ENCODE measurements at regions not wholly inside any gene's neighbourhood (a gene's known extent, or its start where the extent isn't known, plus 50 kb on each side); places are given as distances from the start of the nearest gene placed in this dataset.

DNA sequence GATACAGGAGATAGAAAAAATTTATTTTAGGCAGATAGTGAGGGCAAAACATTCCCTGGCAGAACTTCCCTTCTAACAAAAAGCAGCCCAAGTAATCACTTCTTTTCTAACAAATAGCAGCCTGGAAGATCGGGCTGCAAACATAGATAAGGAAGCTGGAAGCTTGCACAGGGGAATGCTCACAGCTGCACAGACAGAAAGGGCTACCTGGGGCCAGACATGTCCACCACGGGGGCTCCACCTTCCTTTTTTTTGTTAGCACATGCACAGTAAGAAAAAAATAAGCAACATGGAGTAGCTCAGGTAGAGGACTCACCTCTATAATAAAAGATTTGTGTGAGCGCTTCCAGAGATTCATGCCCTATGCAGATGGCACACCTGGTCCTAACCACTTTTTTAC, 420.5 kb downstream of the PTH2R start:
- H3K4me1 ChIP-seq (replicated peaks in 1 of 4; ENCODE audit: control insufficient read depth in 3 of 4, insufficient read depth in 4 of 4, low read length in 3 of 4): 0 out of 7 replicates have a peak, but pooled peaks cover 0 to 3% (median 0%) of the 10 kb centered on the region in 4 experiments
- H4K8ac ChIP-seq (ENCODE audit: extremely low read depth, insufficient read depth, low read length): no peak overlapping the region
- no peak overlapping the region for H4K5ac ChIP-seq (ENCODE audit: insufficient read length, low read depth, low read length)
- no peak overlapping the region for H3K4me2 ChIP-seq (ENCODE audit: insufficient read depth in 1 of 2, low read depth in 2 of 2, low read length in 2 of 2)
- ChIA-PET CTCF (ENCODE audit: partially characterized antibody) (no interaction called here), POLR2A (ENCODE audit: partially characterized antibody) (no interaction called here)
- H2AFZ ChIP-seq (ENCODE audit: low read length): no peak overlapping the region
- no peaks in the 10 kb centered on the region for H3K79me2 ChIP-seq (ENCODE audit: control insufficient read depth in 1 of 2, insufficient read depth in 2 of 2, low read length in 2 of 2)
- H3K4ac ChIP-seq (replicated peaks; ENCODE audit: insufficient read length, low read depth, low read length): no peak overlapping the region
- FAIRE-seq (no peak), DNase-seq (ENCODE audit: low read depth in 1 of 2, low spot score in 2 of 2) (no peak)
- H3K18ac ChIP-seq (ENCODE audit: extremely low read depth, low read length): no peak overlapping the region
- no peaks in the 10 kb centered on the region for H4K20me1 ChIP-seq (replicated peaks in 1 of 2; ENCODE audit: control insufficient read depth in 1 of 2, insufficient read depth in 2 of 2, low read length in 2 of 2)
- peaks cover 4 to 11% of the 10 kb centered on the region in 2 experiments; a peak in 2 of 4 replicates for H3K9me3 ChIP-seq (ENCODE audit: insufficient read depth in 2 of 2, low read depth in 1 of 2, low read length in 1 of 2)
- no peak overlapping the region for H3K9ac ChIP-seq (replicated peaks in 1 of 4; ENCODE audit: extremely low read depth in 1 of 4, low read depth in 3 of 4, low read length in 3 of 4)
- no peak overlapping the region for H2BK120ac ChIP-seq (replicated peaks; ENCODE audit: low read depth, low read length)
- no peaks in the 10 kb centered on the region for H3K79me1 ChIP-seq (ENCODE audit: low read depth, low read length)
- no peak overlapping the region for H2BK5ac ChIP-seq (ENCODE audit: low read depth, low read length)
- no peaks in the 10 kb centered on the region for H3K36me3 ChIP-seq (ENCODE audit: control insufficient read depth in 2 of 4, insufficient read depth in 4 of 4, low read length in 3 of 4)
- H3K23ac ChIP-seq (ENCODE audit: insufficient read length): no peak overlapping the region
- no peak overlapping the region for H3K56ac ChIP-seq (replicated peaks; ENCODE audit: insufficient read length, low read depth, low read length)
- no peak overlapping the region for H3K4me3 ChIP-seq (ENCODE audit: extremely low read depth in 1 of 4, insufficient read depth in 2 of 4, low read depth in 3 of 4, low read length in 4 of 4)
- H2BK20ac ChIP-seq (ENCODE audit: low read length): no peak overlapping the region
- H3K23me2 ChIP-seq (ENCODE audit: low read depth, low read length): no peaks in the 10 kb centered on the region
- H3K27ac ChIP-seq (ENCODE audit: low read depth, low read length): no peak overlapping the region
- no peak overlapping the region for H2BK12ac ChIP-seq (ENCODE audit: low read depth, low read length)
- H4K91ac ChIP-seq (replicated peaks; ENCODE audit: insufficient read length, low read length): no peak overlapping the region
- WGBS, 2 experiments (ENCODE audit: extremely low coverage in 1 of 2, insufficient coverage in 1 of 2, insufficient read length in 1 of 2, insufficient replicate concordance in 2 of 2, low coverage in 1 of 2, low lambda C conversion rate in 2 of 2, missing lambda C conversion rate in 1 of 2): 84% methylated on average over 3 of the region's 3 CpGs; no CpG with 5 or more reads in 1 of the 2 experiments
- no peak overlapping the region for H2AK5ac ChIP-seq (ENCODE audit: low read depth, low read length)
- H2BK15ac ChIP-seq (ENCODE audit: low read length): no peak overlapping the region
- H3K27me3 ChIP-seq (replicated peaks in 1 of 4; ENCODE audit: control insufficient read depth in 3 of 4, extremely low read depth in 1 of 4, insufficient read depth in 3 of 4, low read length in 3 of 4): peaks cover 0 to 3% (median 0%) of the 10 kb centered on the region in 4 experiments; a peak in 1 of 7 replicates
- no peak overlapping the region for H3K14ac ChIP-seq (ENCODE audit: insufficient read length)
- TF ChIP-seq ZNF274 (IDR thresholded peaks at IDR 0.05; ENCODE audit: borderline replicate concordance, extremely low read depth, low read length): no peak
- no peak for TF ChIP-seq CBX8 (IDR thresholded peaks at IDR 0.05; ENCODE audit: borderline replicate concordance, low read depth, low read length)
- TF ChIP-seq CBX5 (IDR thresholded peaks at IDR 0.05; ENCODE audit: low read depth, low read length): no peak
- TF ChIP-seq EP300 (IDR thresholded peaks at IDR 0.05; ENCODE audit: borderline replicate concordance in 1 of 2, low read depth in 2 of 2, low read length in 2 of 2): no peak
- no peak for TF ChIP-seq RBBP5 (IDR thresholded peaks at IDR 0.05; ENCODE audit: borderline replicate concordance, low read depth, low read length)
- TF ChIP-seq POU5F1 (IDR thresholded peaks at IDR 0.05; ENCODE audit: low read depth, low read length): no peak
- TF ChIP-seq TCF12 (IDR thresholded peaks at IDR 0.05; ENCODE audit: low read depth, low read length): no peak
- no peak for TF ChIP-seq RAD21 (IDR thresholded peaks at IDR 0.05 in 1 of 2, conservative IDR thresholded peaks at IDR 0.05 in 1 of 2; ENCODE audit: low read depth in 2 of 2, low read length in 2 of 2)
- TF ChIP-seq TAF1 (IDR thresholded peaks at IDR 0.05; ENCODE audit: low read depth, low read length): no peak
- no peak for TF ChIP-seq SP2 (IDR thresholded peaks at IDR 0.05; ENCODE audit: low read length)
- no peak for TF ChIP-seq SIN3A (conservative IDR thresholded peaks at IDR 0.05 in 1 of 2, IDR thresholded peaks at IDR 0.05 in 1 of 2; ENCODE audit: low read depth in 1 of 2, low read length in 2 of 2)
- TF ChIP-seq MAFK (IDR thresholded peaks at IDR 0.05; ENCODE audit: low read depth, low read length): no peak
- TF ChIP-seq, protein P1, sequence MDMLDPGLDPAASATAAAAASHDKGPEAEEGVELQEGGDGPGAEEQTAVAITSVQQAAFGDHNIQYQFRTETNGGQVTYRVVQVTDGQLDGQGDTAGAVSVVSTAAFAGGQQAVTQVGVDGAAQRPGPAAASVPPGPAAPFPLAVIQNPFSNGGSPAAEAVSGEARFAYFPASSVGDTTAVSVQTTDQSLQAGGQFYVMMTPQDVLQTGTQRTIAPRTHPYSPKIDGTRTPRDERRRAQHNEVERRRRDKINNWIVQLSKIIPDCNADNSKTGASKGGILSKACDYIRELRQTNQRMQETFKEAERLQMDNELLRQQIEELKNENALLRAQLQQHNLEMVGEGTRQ (IDR thresholded peaks at IDR 0.05; ENCODE audit: low read length): no peak
